Fibroblast of lung (primary cell): ENCODE measurements at regions not wholly inside any gene's neighbourhood (a gene's known extent, or its start where the extent isn't known, plus 50 kb on each side); places are given as distances from the start of the nearest gene placed in this dataset.

Experiments
- DNase-seq, 2 donors: peaks; one replicate each; pipeline versions ENCODE4 v3.0.0 to v3.0.0-alpha.2; 2010; ENCODE audit warnings: low read depth in 2 of 2
- H2AFZ ChIP-seq: 2 replicates; pipeline ENCODE4 v1.5.1; 2012; ENCODE audit warnings: low read length, control low read depth, inconsistent platforms
- H3K27ac ChIP-seq: 2 replicates; pipeline ENCODE4 v1.5.1; 2011; ENCODE audit warnings: low read length, control low read depth; ENCODE audit not compliant: insufficient read depth
- H3K27me3 ChIP-seq: 2 replicates; pipeline ENCODE4 v1.5.1; 2011; ENCODE audit warnings: mild to moderate bottlenecking, low read length; ENCODE audit not compliant: control insufficient read depth, insufficient read depth
- H3K36me3 ChIP-seq: 2 replicates; pipeline ENCODE4 v1.5.1; 2011; ENCODE audit warnings: low read length; ENCODE audit not compliant: control insufficient read depth, insufficient read depth
- H3K4me1 ChIP-seq: 2 replicates; pipeline ENCODE4 v1.5.1; 2011; ENCODE audit warnings: low read length; ENCODE audit not compliant: control insufficient read depth, insufficient read depth; ENCODE audit errors: extremely low read depth
- H3K4me2 ChIP-seq: 2 replicates; pipeline ENCODE4 v1.5.1; 2011; ENCODE audit warnings: low read length, control low read depth; ENCODE audit not compliant: insufficient read depth; ENCODE audit errors: extremely low read depth
- H3K4me3 ChIP-seq, 4 experiments: fragments of 200-600 bp in 1 of 4; sonication (generic) in 1 of 4; replicated peaks in 1 of 4; 2 replicates each; pipeline ENCODE4 v1.5.1; 2011 to 2016; ENCODE audit warnings: low read length in 4 of 4, low read depth in 3 of 4, mild to moderate bottlenecking in 3 of 4, control low read depth in 2 of 4, inconsistent platforms in 1 of 4, mixed read lengths in 1 of 4; ENCODE audit not compliant: insufficient read depth in 1 of 4; ENCODE audit errors: control extremely low read depth in 1 of 4
- H3K79me2 ChIP-seq: 2 replicates; pipeline ENCODE4 v1.5.1; 2012; ENCODE audit warnings: mild to moderate bottlenecking, low read length, inconsistent platforms; ENCODE audit not compliant: control insufficient read depth, insufficient read depth
- H3K9ac ChIP-seq: 2 replicates; pipeline ENCODE4 v1.5.1; 2011; ENCODE audit warnings: mild to moderate bottlenecking, low read length, control low read depth; ENCODE audit not compliant: insufficient read depth
- H3K9me3 ChIP-seq: 2 replicates; pipeline ENCODE4 v1.5.1; 2012; ENCODE audit warnings: low read depth, low read length; ENCODE audit not compliant: control insufficient read depth, insufficient read depth
- H4K20me1 ChIP-seq: 2 replicates; pipeline ENCODE4 v1.5.1; 2011; ENCODE audit warnings: low read length; ENCODE audit not compliant: control insufficient read depth, insufficient read depth; ENCODE audit errors: extremely low read depth
- EZH2 ChIP-seq: IDR thresholded peaks from 2 replicates; pipeline ENCODE4 v1.5.1; 2012; ENCODE audit warnings: low read length, control low read depth, mild to moderate bottlenecking; ENCODE audit errors: missing control alignments
- TF ChIP-seq, protein P1 (sequence below), 2 donors: IDR thresholded peaks in 1 of 2; conservative IDR thresholded peaks in 1 of 2; 1 replicate in 1 of 2; 2 replicates in 1 of 2; pipeline ENCODE4 v1.5.1; 2011 to 2012; ENCODE audit warnings: low read length in 2 of 2, control low read depth in 1 of 2, inconsistent platforms in 1 of 2, low read depth in 1 of 2, mild to moderate bottlenecking in 1 of 2

DNA sequence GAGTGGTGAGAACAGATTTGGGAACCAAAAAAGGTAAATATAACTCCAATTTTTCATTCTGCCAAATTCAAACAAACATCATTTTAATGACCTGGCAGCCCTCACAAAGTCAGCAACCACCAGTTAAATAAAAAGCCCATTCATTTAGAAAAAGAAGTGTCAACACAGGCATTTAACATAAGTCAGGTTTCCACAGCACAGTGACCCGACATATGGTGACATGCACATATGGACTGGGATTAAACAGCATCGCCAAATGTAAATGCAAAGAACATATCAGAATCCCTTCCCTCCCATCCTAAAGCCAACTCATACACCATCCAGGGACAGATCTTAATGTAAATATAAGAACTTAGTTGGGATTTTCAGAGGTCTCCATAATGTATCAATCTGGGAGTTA, 293.2 kb downstream of the FGFR2 start:
- H3K36me3 ChIP-seq, result no peaks in the 10 kb centered on the region
- no peak overlapping the region for H3K9ac ChIP-seq
- no peaks in the 10 kb centered on the region for H3K4me1 ChIP-seq
- H3K4me3 ChIP-seq, result no peak overlapping the region
- no peaks in the 10 kb centered on the region for H3K9me3 ChIP-seq
- H3K79me2 ChIP-seq, result no peaks in the 10 kb centered on the region
- DNase-seq, result no peak
- H3K27ac ChIP-seq, result no peak overlapping the region
- H3K27me3 ChIP-seq, result no peaks in the 10 kb centered on the region
- no peak for TF ChIP-seq EZH2
- TF ChIP-seq, protein P1, sequence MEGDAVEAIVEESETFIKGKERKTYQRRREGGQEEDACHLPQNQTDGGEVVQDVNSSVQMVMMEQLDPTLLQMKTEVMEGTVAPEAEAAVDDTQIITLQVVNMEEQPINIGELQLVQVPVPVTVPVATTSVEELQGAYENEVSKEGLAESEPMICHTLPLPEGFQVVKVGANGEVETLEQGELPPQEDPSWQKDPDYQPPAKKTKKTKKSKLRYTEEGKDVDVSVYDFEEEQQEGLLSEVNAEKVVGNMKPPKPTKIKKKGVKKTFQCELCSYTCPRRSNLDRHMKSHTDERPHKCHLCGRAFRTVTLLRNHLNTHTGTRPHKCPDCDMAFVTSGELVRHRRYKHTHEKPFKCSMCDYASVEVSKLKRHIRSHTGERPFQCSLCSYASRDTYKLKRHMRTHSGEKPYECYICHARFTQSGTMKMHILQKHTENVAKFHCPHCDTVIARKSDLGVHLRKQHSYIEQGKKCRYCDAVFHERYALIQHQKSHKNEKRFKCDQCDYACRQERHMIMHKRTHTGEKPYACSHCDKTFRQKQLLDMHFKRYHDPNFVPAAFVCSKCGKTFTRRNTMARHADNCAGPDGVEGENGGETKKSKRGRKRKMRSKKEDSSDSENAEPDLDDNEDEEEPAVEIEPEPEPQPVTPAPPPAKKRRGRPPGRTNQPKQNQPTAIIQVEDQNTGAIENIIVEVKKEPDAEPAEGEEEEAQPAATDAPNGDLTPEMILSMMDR (conservative IDR thresholded peaks at IDR 0.05 in 1 of 2, IDR thresholded peaks at IDR 0.05 in 1 of 2; ENCODE audit: low read depth in 1 of 2, low read length in 2 of 2), result no peak
- no peak overlapping the region for H2AFZ ChIP-seq
- no peaks in the 10 kb centered on the region for H4K20me1 ChIP-seq
- no peak overlapping the region for H3K4me2 ChIP-seq

DNA sequence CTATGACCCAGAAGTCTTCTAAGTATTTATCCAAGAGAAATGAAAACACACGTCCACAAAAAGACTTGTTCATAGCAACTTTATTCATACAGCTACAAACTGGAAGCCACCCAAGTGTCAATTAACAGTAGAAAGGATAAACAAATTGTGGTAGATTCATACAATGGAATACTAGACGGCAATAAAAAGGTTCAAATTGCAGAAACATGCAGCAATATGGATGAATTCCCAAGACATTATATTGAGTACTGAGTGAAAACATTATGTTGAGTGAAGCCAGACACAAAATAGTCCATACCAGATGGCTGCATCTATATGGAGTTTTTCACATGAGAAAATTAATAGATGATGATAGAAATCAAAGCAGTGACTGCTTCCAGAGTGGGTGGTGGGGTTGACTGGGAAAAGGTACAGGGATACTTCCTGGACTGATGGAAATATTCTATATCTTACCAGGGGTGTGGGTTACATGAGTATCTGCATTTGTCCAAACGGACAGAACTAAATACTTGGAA, 292.0 kb downstream of the FGFR2 start:
- Histone ChIP-seq H3K4me1 (no peaks in the 10 kb centered on the region), H3K9ac (no peak overlapping the region), H2AFZ (no peak overlapping the region), H3K4me2 (no peak overlapping the region), H3K27ac (no peak overlapping the region), H3K9me3 (no peaks in the 10 kb centered on the region), H4K20me1 (no peaks in the 10 kb centered on the region), H3K79me2 (no peaks in the 10 kb centered on the region), H3K4me3 (no peak overlapping the region), H3K36me3 (no peaks in the 10 kb centered on the region), H3K27me3 (no peaks in the 10 kb centered on the region)
- no peak for DNase-seq
- TF ChIP-seq, protein P1 (conservative IDR thresholded peaks at IDR 0.05 in 1 of 2, IDR thresholded peaks at IDR 0.05 in 1 of 2; ENCODE audit: low read depth in 1 of 2, low read length in 2 of 2), result no peak
- no peak for TF ChIP-seq EZH2

DNA sequence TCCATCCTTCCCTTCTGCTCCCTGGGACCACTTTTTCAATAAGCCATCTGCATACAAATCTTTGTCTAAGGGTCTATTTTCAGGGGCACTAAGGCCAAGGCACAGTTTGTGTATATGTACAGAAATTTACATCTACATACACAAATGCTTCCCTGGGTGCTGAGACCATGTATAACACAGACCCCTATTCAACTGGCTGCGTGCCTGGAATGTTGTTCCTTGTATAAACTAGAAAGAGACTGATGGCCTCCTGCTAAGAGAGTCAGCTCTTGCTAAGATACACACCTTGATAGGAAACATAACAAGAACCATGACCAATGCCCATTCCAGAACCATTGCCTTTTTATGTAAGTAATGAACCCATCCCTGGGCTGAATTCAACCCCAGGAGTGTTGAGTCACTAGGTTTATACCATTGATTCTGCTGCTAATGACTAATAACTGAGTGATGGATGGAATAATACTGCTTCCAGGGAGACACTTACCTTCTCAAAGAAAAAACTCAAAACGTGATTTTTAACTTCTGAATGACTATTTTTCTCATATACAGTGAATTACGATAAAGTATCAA, 290.7 kb downstream of the FGFR2 start:
- H3K27ac ChIP-seq, result no peak overlapping the region
- no peaks in the 10 kb centered on the region for H3K36me3 ChIP-seq
- H3K4me2 ChIP-seq, result no peak overlapping the region
- DNase-seq, result no peak
- H4K20me1 ChIP-seq, result no peaks in the 10 kb centered on the region
- TF ChIP-seq, protein P1 (conservative IDR thresholded peaks at IDR 0.05 in 1 of 2, IDR thresholded peaks at IDR 0.05 in 1 of 2; ENCODE audit: low read depth in 1 of 2, low read length in 2 of 2), result no peak
- TF ChIP-seq EZH2, result no peak
- no peak overlapping the region for H3K9ac ChIP-seq
- H2AFZ ChIP-seq, result no peak overlapping the region
- no peaks in the 10 kb centered on the region for H3K27me3 ChIP-seq
- H3K4me3 ChIP-seq, result no peak overlapping the region
- H3K9me3 ChIP-seq, result no peaks in the 10 kb centered on the region
- no peaks in the 10 kb centered on the region for H3K4me1 ChIP-seq
- H3K79me2 ChIP-seq, result no peaks in the 10 kb centered on the region
